OCI-LY7 (cell line): ENCODE measurements at regions not wholly inside any gene's neighbourhood (a gene's known extent, or its start where the extent isn't known, plus 50 kb on each side); places are given as distances from the start of the nearest gene placed in this dataset.

Experiments used
- BruUV-seq: library from RNA; stranded (reverse); fragments of 400-500 nt; replicated peaks from 2 replicates; lab custom pipeline; 2021; lab: Mats Ljungman, UMichigan
- CTCF ChIA-PET: fragments of 300-600 bp; sonication (Branson Sonifier 250); formaldehyde crosslinking; loops from one replicate; lab custom pipeline; 2022; ENCODE audit warnings: antibody characterized with exemption; ENCODE audit not compliant: unreplicated experiment; lab: Charles Lee
- POLR2A ChIA-PET: fragments of 300-600 bp; sonication (Branson Sonifier 250); formaldehyde crosslinking; loops from one replicate; lab custom pipeline; 2022; ENCODE audit warnings: antibody characterized with exemption; lab: Charles Lee
- DNase-seq: peaks from one replicate; pipeline ENCODE4 v3.0.0-alpha.2; 2015; ENCODE audit warnings: low spot score
- H2AFZ ChIP-seq: fragments of 200-600 bp; sonication (generic), shearing (Covaris generic); 2 replicates; pipeline ENCODE4 v1.6.1; 2014; ENCODE audit warnings: mild to moderate bottlenecking, antibody characterized with exemption, low read length, moderate library complexity
- H3K27ac ChIP-seq: fragments of 200-600 bp; sonication (generic); 2 replicates; pipeline ENCODE4 v1.5.1; 2014; ENCODE audit warnings: mixed run types, low read depth, mild to moderate bottlenecking, moderate library complexity, low read length, inconsistent platforms; ENCODE audit not compliant: poor library complexity, severe bottlenecking
- H3K36me3 ChIP-seq: fragments of 200-600 bp; sonication (generic); 2 replicates; pipeline ENCODE4 v1.6.1; 2014; ENCODE audit warnings: mild to moderate bottlenecking, antibody characterized with exemption, low read length, moderate library complexity, mixed read lengths; ENCODE audit not compliant: insufficient read depth
- H3K4me1 ChIP-seq: fragments of 200-600 bp; sonication (generic); 2 replicates; pipeline ENCODE4 v1.5.1; 2014; ENCODE audit warnings: mild to moderate bottlenecking, low read length; ENCODE audit not compliant: insufficient read depth, poor library complexity, severe bottlenecking
- H3K4me2 ChIP-seq: fragments of 200-600 bp; sonication (generic); 2 replicates; pipeline ENCODE4 v1.6.1; 2014; ENCODE audit warnings: mild to moderate bottlenecking, low read length
- H3K4me3 ChIP-seq: fragments of 200-600 bp; sonication (generic); 2 replicates; pipeline ENCODE4 v1.5.1; 2014; ENCODE audit warnings: mild to moderate bottlenecking, low read depth, low read length; ENCODE audit not compliant: poor library complexity, severe bottlenecking
- H3K79me2 ChIP-seq: fragments of 200-600 bp; sonication (generic); 2 replicates; pipeline ENCODE4 v1.6.1; 2016; ENCODE audit warnings: low read depth, mild to moderate bottlenecking, low read length, moderate library complexity, mixed read lengths; ENCODE audit not compliant: insufficient read depth
- H3K9me2 ChIP-seq: fragments of 200-600 bp; sonication (generic); 2 replicates; pipeline ENCODE4 v1.6.1; 2016; ENCODE audit warnings: mild to moderate bottlenecking, low read length, mixed read lengths; ENCODE audit not compliant: insufficient read depth
- H3K9me3 ChIP-seq: fragments of 200-600 bp; sonication (generic); 2 replicates; pipeline ENCODE4 v1.6.1; 2014; ENCODE audit warnings: mild to moderate bottlenecking, mixed run types, low read length, mixed read lengths
- H4K20me1 ChIP-seq: fragments of 200-600 bp; sonication (generic); 2 replicates; pipeline ENCODE4 v1.6.1; 2014; ENCODE audit warnings: mild to moderate bottlenecking, antibody characterized with exemption, low read length, moderate library complexity, mixed read lengths; ENCODE audit not compliant: insufficient read depth
- EZH2phosphoT487 ChIP-seq: fragments of 200-600 bp; sonication (generic); IDR thresholded peaks from 2 replicates; pipeline ENCODE4 v1.6.1; 2018; ENCODE audit warnings: low read depth, borderline replicate concordance, mild to moderate bottlenecking, mixed run types, antibody characterized with exemption, low read length, moderate library complexity, mixed read lengths
- intact Hi-C: fragments of 100-400 bp; cut with micrococcal nuclease; formaldehyde crosslinking; loops from one replicate; pipeline ENCODE4 v1.10.0; 2022; ENCODE audit not compliant: unreplicated experiment
- TF ChIP-seq, protein P1 (sequence below): fragments of 200-600 bp; sonication (generic); conservative IDR thresholded peaks from 2 replicates; pipeline ENCODE4 v1.5.1; 2014; ENCODE audit warnings: mild to moderate bottlenecking, antibody characterized with exemption, low read length, moderate library complexity, mixed read lengths

DNA sequence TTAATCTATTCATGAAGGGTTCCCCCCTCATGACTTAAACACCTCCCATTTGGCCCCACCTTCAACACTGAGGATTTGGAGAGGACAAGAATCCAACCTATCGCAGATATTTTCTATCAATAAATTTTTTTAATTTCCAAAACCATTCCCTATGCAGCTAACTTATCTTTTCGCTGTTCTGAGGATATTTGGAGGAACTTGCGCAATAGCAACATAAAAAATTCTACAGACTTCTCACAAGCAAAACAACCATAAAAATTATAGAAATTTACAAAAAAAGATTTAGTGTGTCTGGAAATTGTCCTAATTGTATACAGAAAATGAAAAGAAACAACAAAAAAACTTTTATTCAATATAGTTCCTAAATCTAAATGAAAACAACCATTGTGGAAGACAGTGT is 1472.7 kb upstream of the ZEB2 start:
- H3K9me3 ChIP-seq, result no peaks in the 10 kb centered on the region
- no peak overlapping the region for H2AFZ ChIP-seq
- no TSS peak for BruUV-seq
- intact Hi-C loops, result no loop called here
- no peak overlapping the region for H3K4me2 ChIP-seq
- H3K4me1 ChIP-seq, result no peaks in the 10 kb centered on the region
- no peaks in the 10 kb centered on the region for H3K9me2 ChIP-seq
- no peak overlapping the region for H3K27ac ChIP-seq
- no peaks in the 10 kb centered on the region for H4K20me1 ChIP-seq
- no peak for DNase-seq
- ChIA-PET CTCF (no interaction called here), POLR2A (no interaction called here)
- no peaks in the 10 kb centered on the region for H3K79me2 ChIP-seq
- H3K36me3 ChIP-seq, result no peaks in the 10 kb centered on the region
- TF ChIP-seq, protein P1, sequence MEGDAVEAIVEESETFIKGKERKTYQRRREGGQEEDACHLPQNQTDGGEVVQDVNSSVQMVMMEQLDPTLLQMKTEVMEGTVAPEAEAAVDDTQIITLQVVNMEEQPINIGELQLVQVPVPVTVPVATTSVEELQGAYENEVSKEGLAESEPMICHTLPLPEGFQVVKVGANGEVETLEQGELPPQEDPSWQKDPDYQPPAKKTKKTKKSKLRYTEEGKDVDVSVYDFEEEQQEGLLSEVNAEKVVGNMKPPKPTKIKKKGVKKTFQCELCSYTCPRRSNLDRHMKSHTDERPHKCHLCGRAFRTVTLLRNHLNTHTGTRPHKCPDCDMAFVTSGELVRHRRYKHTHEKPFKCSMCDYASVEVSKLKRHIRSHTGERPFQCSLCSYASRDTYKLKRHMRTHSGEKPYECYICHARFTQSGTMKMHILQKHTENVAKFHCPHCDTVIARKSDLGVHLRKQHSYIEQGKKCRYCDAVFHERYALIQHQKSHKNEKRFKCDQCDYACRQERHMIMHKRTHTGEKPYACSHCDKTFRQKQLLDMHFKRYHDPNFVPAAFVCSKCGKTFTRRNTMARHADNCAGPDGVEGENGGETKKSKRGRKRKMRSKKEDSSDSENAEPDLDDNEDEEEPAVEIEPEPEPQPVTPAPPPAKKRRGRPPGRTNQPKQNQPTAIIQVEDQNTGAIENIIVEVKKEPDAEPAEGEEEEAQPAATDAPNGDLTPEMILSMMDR, result no peak
- TF ChIP-seq EZH2phosphoT487, result no peak
- no peak overlapping the region for H3K4me3 ChIP-seq

DNA sequence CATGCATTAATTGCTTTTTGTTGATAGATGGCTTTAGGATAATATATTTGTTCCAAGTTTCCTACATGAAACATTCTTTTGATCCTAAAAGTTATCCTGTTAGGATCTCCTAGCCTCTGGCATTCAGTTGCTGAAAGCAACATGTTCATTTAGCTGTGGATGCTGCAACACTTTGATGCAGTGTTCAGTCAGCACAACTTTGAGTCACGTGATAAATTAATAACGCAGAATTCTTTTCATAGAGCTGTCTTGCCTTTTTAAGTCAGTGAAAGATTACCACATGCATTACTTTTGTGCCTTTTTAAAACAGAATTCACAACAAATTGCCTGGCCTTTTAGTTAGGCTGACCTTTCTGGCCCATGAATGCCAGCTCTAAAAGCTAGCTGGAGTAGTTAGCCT is 1467.9 kb upstream of the ZEB2 start:
- intact Hi-C loops, result no loop called here
- H3K36me3 ChIP-seq, result no peaks in the 10 kb centered on the region
- no peaks in the 10 kb centered on the region for H3K4me1 ChIP-seq
- no peak overlapping the region for H2AFZ ChIP-seq
- ChIA-PET POLR2A (no interaction called here), CTCF (no interaction called here)
- no peaks in the 10 kb centered on the region for H3K79me2 ChIP-seq
- H3K4me2 ChIP-seq, result no peak overlapping the region
- no peaks in the 10 kb centered on the region for H3K9me2 ChIP-seq
- H3K27ac ChIP-seq, result no peak overlapping the region
- H3K4me3 ChIP-seq, result no peak overlapping the region
- no peaks in the 10 kb centered on the region for H4K20me1 ChIP-seq
- no TSS peak for BruUV-seq
- no peaks in the 10 kb centered on the region for H3K9me3 ChIP-seq
- DNase-seq, result no peak
- TF ChIP-seq, protein P1, result no peak
- no peak for TF ChIP-seq EZH2phosphoT487

DNA sequence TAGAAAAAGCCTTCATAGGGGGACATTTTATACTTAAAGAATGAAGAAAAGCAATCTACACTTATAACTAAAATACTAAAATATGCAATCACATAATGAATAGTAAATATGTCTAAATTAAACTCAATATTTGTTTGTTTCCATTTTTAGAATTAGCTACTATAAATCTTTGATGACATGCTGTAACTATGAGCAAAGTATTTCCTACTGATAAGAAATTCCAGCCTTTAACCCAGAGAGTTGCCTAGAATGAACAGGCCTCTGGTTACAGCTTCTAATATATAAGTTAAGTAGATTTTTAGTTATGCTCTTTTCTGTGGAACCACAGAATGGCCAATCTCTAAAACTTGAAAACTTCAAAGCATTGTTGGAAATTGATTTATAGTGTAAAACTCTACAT is 1465.6 kb upstream of the ZEB2 start:
- TF ChIP-seq, protein P1, result no peak
- TF ChIP-seq EZH2phosphoT487, result no peak
- no TSS peak for BruUV-seq
- CTCF ChIA-PET, result no interaction called here

More for the DNA sequence above, 1465.6 kb upstream of the ZEB2 start:
- no peak for DNase-seq
- no peak overlapping the region for H3K4me3 ChIP-seq
- H3K9me3 ChIP-seq, result no peaks in the 10 kb centered on the region
- no peaks in the 10 kb centered on the region for H4K20me1 ChIP-seq
- H3K9me2 ChIP-seq, result no peaks in the 10 kb centered on the region
- no peak overlapping the region for H3K4me2 ChIP-seq
- H3K79me2 ChIP-seq, result no peaks in the 10 kb centered on the region
- no peaks in the 10 kb centered on the region for H3K4me1 ChIP-seq
- no peak overlapping the region for H2AFZ ChIP-seq
- POLR2A ChIA-PET, result no interaction called here
- intact Hi-C loops, result no loop called here
- H3K36me3 ChIP-seq, result no peaks in the 10 kb centered on the region
- no peak overlapping the region for H3K27ac ChIP-seq
